ENCODE measurements at regions not wholly inside any gene's neighbourhood (a gene's known extent, or its start where the extent isn't known, plus 50 kb on each side); places are given as distances from the start of the nearest gene placed in this dataset.
"Not testable (repeated sequence)": the region's sequence is repeated elsewhere in the genome, so short reads cannot be mapped to it uniquely, and the experiment has no call there.

- TF ChIP-seq POLR2A, POLR2AphosphoS5, CTCF, EP300 (IDR thresholded peaks at IDR 0.05): not testable (repeated sequence)
These were observed 209.9 kb downstream of the UTRN start for GRCh38 chr6:144495076-144495475.
